ENCODE measurements at regions not wholly inside any gene's neighbourhood (a gene's known extent, or its start where the extent isn't known, plus 50 kb on each side); places are given as distances from the start of the nearest gene placed in this dataset.

DNA sequence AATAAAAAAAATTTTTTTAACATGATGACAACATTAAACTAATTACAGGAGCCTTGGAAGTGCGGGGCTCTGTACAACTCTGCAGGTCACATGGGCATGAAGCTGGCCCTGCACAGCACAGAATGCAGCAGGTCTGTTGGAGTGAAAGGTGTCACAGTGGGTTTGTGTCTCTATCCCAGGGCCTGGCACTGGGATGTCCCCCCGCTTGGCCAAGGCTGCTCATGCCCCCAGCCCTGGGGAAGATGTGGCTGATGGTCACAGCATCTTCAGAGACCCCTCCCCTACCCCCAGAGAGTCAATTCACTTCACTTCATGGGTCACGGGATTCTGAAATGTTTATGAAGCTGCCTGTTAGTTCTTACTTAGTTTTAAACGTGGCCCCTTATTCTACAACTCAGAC is 95.9 kb upstream of the TAF1B start:
- Mint-ChIP-seq H3K4me1 (ENCODE audit: low read depth) (peaks cover 25% of the 10 kb centered on the region), H3K27ac (no peak overlapping the region), H3K4me3 (no peak overlapping the region), H3K36me3 (ENCODE audit: insufficient read depth in 2 of 2) (no peaks in the 10 kb centered on the region), H3K27me3 (ENCODE audit: low read depth) (peaks cover 24% of the 10 kb centered on the region), H3K9me3 (no peaks in the 10 kb centered on the region)
- DNase-seq (no peak), ATAC-seq (replicated peaks in 1 of 2) (no peak)

DNA sequence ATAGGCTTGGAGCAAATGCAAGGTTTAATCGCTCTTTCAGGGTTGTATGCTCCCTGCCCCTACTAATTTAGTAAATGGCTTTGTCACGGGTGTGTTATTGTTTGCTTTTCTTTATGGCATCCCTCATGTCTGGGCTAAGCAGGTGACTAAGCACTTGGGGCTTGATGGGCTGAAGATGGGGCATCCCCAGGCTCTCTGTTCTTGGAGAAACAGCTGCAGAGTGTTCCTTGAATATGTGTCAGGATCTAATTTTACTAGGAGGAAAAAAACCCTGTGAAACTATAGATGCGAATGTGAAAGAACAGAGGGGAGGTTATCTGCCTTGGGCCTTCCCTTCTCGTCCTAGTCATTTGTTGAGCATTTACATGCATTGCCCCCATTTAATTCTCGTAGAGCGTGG is 94.7 kb upstream of the TAF1B start:
- DNase-seq: peak in 1 of 2 donors; percentile 35
- no peaks in the 10 kb centered on the region for H3K36me3 Mint-ChIP-seq (ENCODE audit: insufficient read depth in 2 of 2)
- ATAC-seq (replicated peaks in 1 of 2): peak in 1 of 2 donors; percentile 7
- peak overlapping the region in 1 of 2 donors; percentile 45 for H3K4me3 Mint-ChIP-seq
- H3K27ac Mint-ChIP-seq: peak overlapping the region; percentile 28
- H3K9me3 Mint-ChIP-seq: no peaks in the 10 kb centered on the region
- H3K4me1 Mint-ChIP-seq (ENCODE audit: low read depth): peaks cover 37% of the 10 kb centered on the region
- H3K27me3 Mint-ChIP-seq (ENCODE audit: low read depth): peaks cover 18% of the 10 kb centered on the region

DNA sequence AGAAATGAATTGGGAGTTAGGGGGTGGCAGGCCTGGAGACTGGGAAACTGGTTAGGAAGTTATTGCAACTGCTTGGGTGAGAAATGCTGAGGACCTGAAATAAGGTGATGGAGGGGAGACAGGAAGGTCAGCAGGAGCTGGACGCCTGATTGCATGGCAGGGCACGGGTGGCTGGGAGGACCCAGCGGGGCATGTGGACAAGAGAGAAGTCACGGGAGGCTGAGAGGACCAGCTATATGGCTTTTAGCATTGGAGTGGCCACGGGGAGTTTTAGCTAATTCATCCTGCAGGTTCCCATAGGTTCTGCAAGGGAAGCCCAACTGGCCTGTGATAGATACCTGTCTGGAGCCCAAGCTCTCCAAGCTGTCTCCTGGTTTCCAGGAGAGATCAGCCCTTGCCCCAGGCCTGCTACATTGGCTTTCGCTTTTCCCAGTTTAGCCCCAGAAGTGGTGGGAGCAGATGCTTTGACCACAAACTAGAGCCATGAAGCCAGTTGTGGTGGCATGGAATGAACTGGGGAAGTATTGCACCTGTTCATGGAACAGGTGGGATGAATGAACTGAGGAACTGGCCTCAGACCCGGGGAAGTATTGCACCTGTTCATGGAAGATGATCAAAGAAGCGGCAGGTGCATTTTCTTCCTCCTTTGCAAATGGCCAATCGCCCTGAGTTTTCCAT is 93.6 kb upstream of the TAF1B start:
- no peak for ATAC-seq (replicated peaks in 1 of 2)
- Mint-ChIP-seq H3K9me3 (no peaks in the 10 kb centered on the region), H3K27ac (no peak overlapping the region)

DNA sequence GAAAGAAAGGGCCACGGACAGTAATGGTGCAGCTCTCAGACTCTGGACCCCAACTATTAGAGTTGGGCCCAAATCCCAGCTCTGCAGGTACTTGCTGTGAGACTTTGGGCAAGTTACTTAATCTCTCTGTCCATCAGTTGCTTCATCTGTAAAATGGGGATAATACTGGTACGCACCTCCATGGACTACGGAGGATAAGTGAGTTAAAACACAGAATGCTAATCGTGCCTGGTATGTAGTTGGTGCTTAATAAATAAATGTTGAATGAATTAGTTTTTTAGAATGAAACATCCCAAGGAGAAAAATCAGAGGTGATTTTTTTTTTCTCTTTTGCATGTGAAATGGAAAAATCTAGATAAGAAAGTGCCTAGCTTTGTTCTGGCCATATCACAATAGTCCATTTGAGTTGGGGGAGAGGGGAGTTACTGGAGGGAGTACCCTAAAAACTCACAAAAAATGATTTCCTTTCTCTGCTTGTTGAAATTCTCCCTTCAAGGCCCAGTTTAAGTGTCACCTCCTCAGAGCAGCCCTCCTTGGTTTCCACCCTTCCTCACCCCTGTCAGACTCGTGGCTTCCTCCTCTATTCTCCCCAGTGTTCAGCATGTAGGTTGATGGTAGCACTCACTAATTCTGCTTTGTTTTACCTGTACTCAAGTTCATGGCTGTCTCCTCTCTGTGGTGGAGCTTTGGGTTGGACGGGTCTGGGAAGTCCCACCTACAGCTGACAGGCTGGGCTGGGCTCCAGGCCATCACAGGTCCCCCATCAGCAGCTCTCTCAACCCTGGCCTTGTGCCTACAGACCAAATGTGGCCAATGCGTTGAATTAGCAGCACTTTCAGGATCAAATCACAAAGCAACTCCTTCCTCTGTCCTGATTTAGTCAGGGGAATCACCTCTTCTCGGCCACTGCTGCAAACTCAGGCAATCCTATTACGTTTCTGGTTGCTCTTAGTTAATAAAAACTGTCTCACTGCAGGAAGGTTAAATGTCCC is 92.8 kb upstream of the TAF1B start:
- peak overlapping the region in 1 of 2 donors; percentile 13 for H3K4me3 Mint-ChIP-seq
- H3K36me3 Mint-ChIP-seq (ENCODE audit: insufficient read depth in 2 of 2): no peaks in the 10 kb centered on the region
- H3K9me3 Mint-ChIP-seq: no peaks in the 10 kb centered on the region
- DNase-seq (no peak), ATAC-seq (replicated peaks in 1 of 2) (no peak)
- no peak overlapping the region for H3K27ac Mint-ChIP-seq
- peaks cover 50% of the 10 kb centered on the region for H3K4me1 Mint-ChIP-seq (ENCODE audit: low read depth)
- H3K27me3 Mint-ChIP-seq (ENCODE audit: low read depth): peaks cover 34% of the 10 kb centered on the region

More for the DNA sequence above, 93.6 kb upstream of the TAF1B start:
- DNase-seq: no peak
- Mint-ChIP-seq H3K4me1 (ENCODE audit: low read depth) (peaks cover 48% of the 10 kb centered on the region), H3K36me3 (ENCODE audit: insufficient read depth in 2 of 2) (no peaks in the 10 kb centered on the region), H3K27me3 (ENCODE audit: low read depth) (peaks cover 25% of the 10 kb centered on the region), H3K4me3 (peak overlapping the region in 1 of 2 donors; percentile 45)

DNA sequence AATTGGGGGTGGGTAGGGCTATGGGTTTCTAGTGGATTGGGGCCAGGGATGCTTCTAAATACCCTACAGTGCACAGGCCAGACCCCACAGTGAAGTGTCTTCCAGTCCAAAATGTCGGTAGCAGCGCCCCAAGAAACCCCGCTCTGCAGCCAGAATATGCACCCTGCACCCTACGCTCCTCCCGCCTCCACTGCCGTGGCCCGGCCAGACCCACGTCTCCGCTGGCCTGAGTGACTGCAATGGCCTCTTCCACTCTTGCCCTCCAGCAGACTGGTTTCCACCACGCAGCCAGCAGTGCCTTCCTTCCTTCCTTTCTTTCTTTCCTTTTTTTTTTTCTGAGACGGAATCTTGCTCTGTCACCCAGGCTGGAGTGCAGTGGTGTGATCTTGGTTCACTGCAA is 91.4 kb upstream of the TAF1B start:
- no peaks in the 10 kb centered on the region for H3K36me3 Mint-ChIP-seq (ENCODE audit: insufficient read depth in 2 of 2)

DNA sequence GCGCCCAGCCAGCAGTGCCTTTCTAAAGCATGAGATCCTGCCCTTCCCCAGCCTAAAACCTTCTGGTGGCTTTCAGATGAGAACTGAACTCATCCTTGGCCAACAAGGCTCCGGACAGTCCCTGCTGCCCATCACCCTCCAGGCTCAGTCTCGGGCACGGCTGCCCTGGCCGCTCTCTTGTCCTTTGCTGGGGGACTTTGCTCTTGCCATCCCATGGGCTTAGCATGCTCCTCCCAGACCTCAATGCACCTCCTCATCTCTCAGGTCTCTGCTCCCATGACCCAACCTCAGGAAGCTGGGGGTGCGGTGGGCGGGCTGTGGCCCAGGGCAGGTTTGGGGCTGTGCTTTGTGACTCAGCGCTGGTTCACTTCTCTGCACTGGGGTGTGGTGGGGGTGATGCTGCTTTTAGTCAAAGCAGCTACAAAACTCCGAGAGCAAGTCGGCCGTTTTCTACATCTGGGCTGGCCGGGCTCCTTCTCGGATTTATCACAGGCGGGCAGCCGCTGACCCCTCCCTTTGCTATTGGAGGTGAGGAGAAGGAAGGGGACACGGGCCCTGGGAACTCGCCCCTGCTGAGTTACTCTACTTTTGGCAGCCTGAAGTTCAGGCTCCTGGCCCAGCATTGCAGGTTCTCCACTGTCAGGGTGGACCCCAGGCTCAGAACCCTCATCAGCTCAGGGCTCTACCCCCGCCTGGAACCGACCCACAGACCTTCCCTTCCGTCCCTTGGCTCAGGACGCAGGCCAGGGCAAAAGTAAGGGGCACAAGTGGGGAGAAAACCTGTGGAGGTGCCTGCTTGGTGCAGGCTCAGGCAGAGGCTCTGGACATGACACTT is 90.6 kb upstream of the TAF1B start:
- H3K36me3 Mint-ChIP-seq (ENCODE audit: insufficient read depth in 2 of 2): no peaks in the 10 kb centered on the region
- peaks cover 57% of the 10 kb centered on the region for H3K4me1 Mint-ChIP-seq (ENCODE audit: low read depth)

More for the DNA sequence above, 91.4 kb upstream of the TAF1B start:
- ATAC-seq (replicated peaks in 1 of 2): no peak
- peaks cover 50% of the 10 kb centered on the region for H3K4me1 Mint-ChIP-seq (ENCODE audit: low read depth)
- no peak for DNase-seq
- peaks cover 46% of the 10 kb centered on the region for H3K27me3 Mint-ChIP-seq (ENCODE audit: low read depth)
- H3K9me3 Mint-ChIP-seq: no peaks in the 10 kb centered on the region
- peak overlapping the region in 1 of 2 donors; percentile 81 for H3K4me3 Mint-ChIP-seq
- no peak overlapping the region for H3K27ac Mint-ChIP-seq

DNA sequence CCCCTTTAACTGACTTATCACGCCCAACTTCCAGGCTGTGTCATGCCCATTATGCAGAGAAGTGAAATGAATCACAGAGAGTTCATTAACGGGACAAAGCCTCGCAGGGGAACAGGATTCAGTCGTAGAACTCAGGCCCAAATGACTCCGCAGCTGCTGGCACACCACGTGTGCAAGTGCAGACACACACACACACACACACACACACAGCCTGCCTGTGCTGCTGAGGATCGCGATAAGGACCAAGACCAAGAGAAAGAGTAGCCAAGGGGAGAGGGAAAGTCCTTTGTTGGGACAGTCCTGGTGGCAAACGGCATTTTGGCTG is 90.0 kb upstream of the TAF1B start:
- H3K4me3 Mint-ChIP-seq: peak overlapping the region; percentile 81 to 92
- ATAC-seq (replicated peaks in 1 of 2) (peak; percentile 83), DNase-seq (peak; percentile 80 to 82)
- peaks cover 60% of the 10 kb centered on the region for H3K27me3 Mint-ChIP-seq (ENCODE audit: low read depth)
- H3K27ac Mint-ChIP-seq: peak overlapping the region; percentile 83
- H3K36me3 Mint-ChIP-seq (ENCODE audit: insufficient read depth in 2 of 2): no peaks in the 10 kb centered on the region
- no peaks in the 10 kb centered on the region for H3K9me3 Mint-ChIP-seq
- peaks cover 62% of the 10 kb centered on the region for H3K4me1 Mint-ChIP-seq (ENCODE audit: low read depth)

More for the DNA sequence above, 90.6 kb upstream of the TAF1B start:
- Mint-ChIP-seq H3K27ac (peak overlapping the region; percentile 83), H3K4me3 (peak overlapping the region; percentile 81 to 92), H3K27me3 (ENCODE audit: low read depth) (peaks cover 54% of the 10 kb centered on the region), H3K9me3 (no peaks in the 10 kb centered on the region)
- DNase-seq (peak; percentile 90 to 91), ATAC-seq (replicated peaks in 1 of 2) (peak; percentile 79 to 88)

DNA sequence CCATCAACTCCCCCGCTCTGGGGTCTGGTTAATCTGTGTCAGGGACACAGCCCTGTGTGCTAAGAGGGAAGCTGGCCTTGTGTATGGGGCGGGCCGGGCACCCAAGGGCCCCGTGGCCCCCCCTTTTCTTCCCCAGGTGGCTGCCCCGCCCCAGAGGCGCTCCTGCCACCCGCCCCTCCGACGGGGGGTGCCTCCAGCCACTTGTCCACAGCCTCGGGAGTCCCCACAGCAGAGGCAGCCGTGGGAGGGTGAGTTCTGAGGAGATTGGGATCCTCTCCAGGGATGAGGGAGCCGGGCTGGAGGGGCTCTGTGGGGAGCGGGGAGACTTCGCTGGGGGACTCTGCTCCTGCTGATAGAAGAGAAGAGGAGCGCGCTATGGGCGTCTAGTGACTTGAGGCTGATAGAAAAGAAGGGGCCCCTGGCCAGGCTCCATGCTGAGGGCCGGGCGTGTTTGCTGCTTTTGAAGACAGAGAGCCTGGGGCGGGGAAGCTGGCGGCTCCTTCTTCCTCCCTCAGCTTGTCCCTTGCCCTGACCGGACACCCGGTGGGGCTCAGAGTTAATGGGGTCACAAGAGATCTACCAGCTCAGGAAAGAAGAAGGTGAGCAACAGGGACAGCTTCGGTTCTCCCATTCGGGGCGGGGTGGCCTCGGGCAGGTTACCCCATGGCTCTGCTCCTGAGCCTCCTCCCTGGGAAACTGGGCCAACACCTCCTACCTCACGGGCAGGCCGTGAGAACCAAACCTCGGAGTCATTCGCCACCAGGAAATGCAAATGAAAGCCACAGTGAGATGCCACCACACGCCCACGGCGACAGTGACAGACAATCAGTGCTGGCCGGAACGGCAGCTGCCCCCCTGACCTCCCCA is 89.4 kb upstream of the TAF1B start:
- ATAC-seq (replicated peaks in 1 of 2): peak; percentile 8 to 34
- Mint-ChIP-seq H3K4me1 (ENCODE audit: low read depth) (peaks cover 61% of the 10 kb centered on the region), H3K27me3 (ENCODE audit: low read depth) (peaks cover 66% of the 10 kb centered on the region), H3K27ac (peak overlapping the region; percentile 41), H3K4me3 (peak overlapping the region; percentile 81 to 92), H3K9me3 (no peaks in the 10 kb centered on the region), H3K36me3 (ENCODE audit: insufficient read depth in 2 of 2) (no peaks in the 10 kb centered on the region)
- DNase-seq: peak; percentile 71 to 81

DNA sequence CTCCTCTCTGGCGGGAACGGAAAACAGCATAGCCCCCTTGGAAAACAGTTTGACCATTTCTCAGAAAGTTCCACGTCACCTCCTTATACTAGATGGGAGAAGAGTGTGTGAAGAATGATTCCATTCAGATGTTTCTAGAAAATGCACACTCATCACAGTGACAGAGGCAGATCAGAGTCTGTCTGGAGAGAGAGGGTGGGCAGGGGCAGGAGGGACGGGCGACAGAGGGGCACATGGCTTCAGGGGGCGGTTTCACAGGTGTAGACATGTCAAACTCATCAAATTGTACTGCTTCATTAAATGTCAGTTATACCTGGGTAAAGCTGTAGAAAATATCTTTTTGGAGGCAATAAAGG is 88.8 kb upstream of the TAF1B start:
- no peak for DNase-seq
- peak in 1 of 2 donors; percentile 0 for ATAC-seq (replicated peaks in 1 of 2)
- H3K4me3 Mint-ChIP-seq: peak overlapping the region; percentile 81 to 92
- peaks cover 58% of the 10 kb centered on the region for H3K4me1 Mint-ChIP-seq (ENCODE audit: low read depth)
- no peak overlapping the region for H3K27ac Mint-ChIP-seq
- no peaks in the 10 kb centered on the region for H3K9me3 Mint-ChIP-seq
- peaks cover 64% of the 10 kb centered on the region for H3K27me3 Mint-ChIP-seq (ENCODE audit: low read depth)
- H3K36me3 Mint-ChIP-seq (ENCODE audit: insufficient read depth in 2 of 2): no peaks in the 10 kb centered on the region

DNA sequence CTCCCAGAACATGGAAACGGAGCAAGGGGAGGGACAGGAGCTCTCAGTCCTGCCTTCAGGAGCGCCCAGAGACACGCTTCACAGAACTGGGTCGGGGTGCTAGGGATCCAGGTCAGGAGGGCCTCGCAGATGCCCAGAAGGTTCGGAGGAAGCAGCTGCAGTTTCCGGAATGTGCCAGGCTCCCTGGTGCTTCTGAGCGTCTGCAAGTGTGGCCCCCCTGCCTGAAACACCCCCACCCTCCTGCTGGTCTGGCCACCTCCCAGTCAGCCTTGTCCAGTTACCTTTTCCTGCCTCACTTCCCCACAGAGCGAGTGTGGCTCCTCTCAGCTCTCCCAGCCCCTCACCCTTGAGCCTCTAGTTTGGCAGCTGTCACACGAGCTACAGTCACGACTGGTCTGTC is 88.3 kb upstream of the TAF1B start:
- Mint-ChIP-seq H3K9me3 (no peaks in the 10 kb centered on the region), H3K4me1 (ENCODE audit: low read depth) (peaks cover 61% of the 10 kb centered on the region), H3K4me3 (no peak overlapping the region), H3K27me3 (ENCODE audit: low read depth) (peaks cover 65% of the 10 kb centered on the region), H3K36me3 (ENCODE audit: insufficient read depth in 2 of 2) (no peaks in the 10 kb centered on the region), H3K27ac (no peak overlapping the region)
- ATAC-seq (replicated peaks in 1 of 2): no peak
- no peak for DNase-seq

DNA sequence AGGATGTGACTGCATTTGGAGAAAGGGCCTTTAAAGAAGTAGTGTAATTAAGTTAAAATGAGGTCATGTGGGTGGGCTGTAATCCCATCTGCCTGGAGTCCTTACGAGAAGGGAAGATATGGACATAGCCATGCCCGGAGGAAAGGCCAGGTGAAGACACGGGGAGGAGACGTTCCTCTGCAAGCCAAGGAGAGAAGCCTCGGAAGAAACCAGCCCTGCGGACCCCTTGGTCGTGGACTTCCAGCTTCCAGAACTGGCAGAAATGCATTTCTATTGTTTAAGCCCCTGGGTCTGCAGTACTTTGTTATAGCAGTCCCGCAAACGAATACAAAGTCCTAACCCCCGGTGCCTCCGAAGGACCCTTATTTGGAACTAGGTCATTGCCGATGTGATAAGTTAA is 87.6 kb upstream of the TAF1B start:
- no peak overlapping the region for H3K27ac Mint-ChIP-seq
- no peaks in the 10 kb centered on the region for H3K9me3 Mint-ChIP-seq
- H3K36me3 Mint-ChIP-seq (ENCODE audit: insufficient read depth in 2 of 2): no peaks in the 10 kb centered on the region
- ATAC-seq (replicated peaks in 1 of 2): no peak
- no peak overlapping the region for H3K4me3 Mint-ChIP-seq
- no peak for DNase-seq
- H3K27me3 Mint-ChIP-seq (ENCODE audit: low read depth): peaks cover 69% of the 10 kb centered on the region
- H3K4me1 Mint-ChIP-seq (ENCODE audit: low read depth): peaks cover 67% of the 10 kb centered on the region

DNA sequence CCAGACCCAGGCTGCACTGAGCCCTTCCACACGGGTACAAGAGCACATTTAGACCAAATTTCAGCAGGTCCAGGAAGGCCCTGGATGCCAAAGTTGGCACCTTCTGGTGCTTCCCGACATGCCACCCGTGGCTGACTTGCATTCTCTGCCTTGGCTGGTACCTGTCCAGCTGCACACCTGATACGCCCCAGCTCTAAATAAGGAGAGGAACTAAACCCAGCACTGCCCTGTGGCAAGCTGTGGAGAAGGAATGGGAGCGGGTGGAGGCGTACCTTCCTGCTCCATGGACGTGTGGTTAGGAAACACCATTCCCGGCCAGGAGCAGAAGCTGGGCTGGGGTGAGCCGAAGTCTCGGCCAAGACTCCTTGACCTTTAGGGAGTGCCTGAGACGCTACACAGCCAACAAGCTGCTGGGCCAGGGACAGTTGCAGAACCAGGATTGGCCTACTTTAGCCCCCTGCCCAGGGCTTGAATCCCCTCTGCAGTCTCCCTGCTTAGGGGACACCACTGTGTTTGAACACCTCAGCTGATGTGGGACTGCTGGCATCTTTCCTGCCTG is 86.5 kb upstream of the TAF1B start:
- DNase-seq (no peak), ATAC-seq (replicated peaks in 1 of 2) (no peak)
- peaks cover 67% of the 10 kb centered on the region for H3K27me3 Mint-ChIP-seq (ENCODE audit: low read depth)
- H3K27ac Mint-ChIP-seq: no peak overlapping the region
- H3K4me1 Mint-ChIP-seq (ENCODE audit: low read depth): peaks cover 67% of the 10 kb centered on the region
- no peak overlapping the region for H3K4me3 Mint-ChIP-seq
- no peaks in the 10 kb centered on the region for H3K36me3 Mint-ChIP-seq (ENCODE audit: insufficient read depth in 2 of 2)
- H3K9me3 Mint-ChIP-seq: no peaks in the 10 kb centered on the region

Data from activated T-cell treated with anti-CD3 and anti-CD28 coated beads, Interleukin-2, amount 50 U/mL, for 72 hours (primary cell).